Liver (tissue), 8 donors: ENCODE measurements at regions not wholly inside any gene's neighbourhood (a gene's known extent, or its start where the extent isn't known, plus 50 kb on each side); places are given as distances from the start of the nearest gene placed in this dataset.

Experiments
- DNase-seq: peaks from one replicate; pipeline ENCODE4 v3.0.0-alpha.2; 2017; ENCODE audit warnings: low spot score
- H3K27ac ChIP-seq, 2 donors: one replicate each; pipeline ENCODE4 v1.7.0; 2013; ENCODE audit warnings: inconsistent platforms in 2 of 2, low read length in 2 of 2, control low read depth in 1 of 2, low read depth in 1 of 2, mild to moderate bottlenecking in 1 of 2
- H3K27me3 ChIP-seq, 4 donors: one replicate each; pipeline versions ENCODE4 v1.6.1 to v1.7.0; 2013; ENCODE audit warnings: low read length in 3 of 4, inconsistent platforms in 1 of 4, mild to moderate bottlenecking in 1 of 4, moderate library complexity in 1 of 4; ENCODE audit not compliant: control insufficient read depth in 4 of 4, insufficient read depth in 4 of 4
- H3K36me3 ChIP-seq, 4 donors: one replicate each; pipeline versions ENCODE4 v1.6.1 to v1.7.0; 2013; ENCODE audit warnings: low read length in 3 of 4, mild to moderate bottlenecking in 3 of 4, low read depth in 1 of 4, moderate library complexity in 1 of 4; ENCODE audit not compliant: control insufficient read depth in 4 of 4, insufficient read depth in 3 of 4
- H3K4me1 ChIP-seq, 4 donors: one replicate each; pipeline versions ENCODE4 v1.6.1 to v1.7.0; 2013; ENCODE audit warnings: low read length in 3 of 4, mild to moderate bottlenecking in 3 of 4, moderate library complexity in 1 of 4; ENCODE audit not compliant: control insufficient read depth in 4 of 4, insufficient read depth in 4 of 4
- H3K4me3 ChIP-seq, 3 donors: one replicate each; pipeline versions ENCODE4 v1.6.1 to v1.7.0; 2013; ENCODE audit warnings: low read length in 3 of 3, control low read depth in 1 of 3, low read depth in 1 of 3, mild to moderate bottlenecking in 1 of 3
- H3K9ac ChIP-seq, 2 donors: one replicate each; pipeline ENCODE4 v1.7.0; 2013; ENCODE audit warnings: low read length in 2 of 2, mild to moderate bottlenecking in 2 of 2, moderate library complexity in 2 of 2, control low read depth in 1 of 2, low read depth in 1 of 2
- H3K9me3 ChIP-seq, 4 donors: one replicate each; pipeline versions ENCODE4 v1.6.1 to v1.7.0; 2013; ENCODE audit warnings: low read length in 3 of 4; ENCODE audit not compliant: control insufficient read depth in 4 of 4
- CTCF ChIP-seq: fragments of 150-350 bp; IDR thresholded peaks from 2 replicates; pipeline ENCODE4 v1.5.1; 2017; ENCODE audit warnings: improper control_type of control experiment, low read depth, low read length; ENCODE audit not compliant: missing input control
- EGR1 ChIP-seq, 2 donors: IDR thresholded peaks; 2 replicates each; pipeline ENCODE4 v1.6.1; 2016 to 2018; ENCODE audit warnings: antibody characterized with exemption in 2 of 2, low read depth in 2 of 2
- FOXA1 ChIP-seq: IDR thresholded peaks from 2 replicates; pipeline ENCODE4 v1.6.1; 2016; ENCODE audit warnings: antibody characterized with exemption
- FOXA2 ChIP-seq: IDR thresholded peaks from 2 replicates; pipeline ENCODE4 v1.6.1; 2016; ENCODE audit warnings: antibody characterized with exemption
- GABPA ChIP-seq, 2 donors: IDR thresholded peaks in 1 of 2; conservative IDR thresholded peaks in 1 of 2; 2 replicates each; pipeline ENCODE4 v1.6.1; 2016; ENCODE audit warnings: antibody characterized with exemption in 2 of 2, mild to moderate bottlenecking in 1 of 2, moderate library complexity in 1 of 2
- JUND ChIP-seq, 2 donors: IDR thresholded peaks; 2 replicates each; pipeline ENCODE4 v1.6.1; 2016; ENCODE audit warnings: antibody characterized with exemption in 2 of 2
- MAX ChIP-seq: IDR thresholded peaks from 2 replicates; pipeline ENCODE4 v1.6.1; 2016; ENCODE audit warnings: antibody characterized with exemption
- RAD21 ChIP-seq, 2 donors: IDR thresholded peaks; 2 replicates each; pipeline ENCODE4 v1.6.1; 2016; ENCODE audit warnings: antibody characterized with exemption in 2 of 2, mild to moderate bottlenecking in 2 of 2
- REST ChIP-seq: IDR thresholded peaks from 2 replicates; pipeline ENCODE4 v1.6.1; 2016; ENCODE audit warnings: antibody characterized with exemption, mild to moderate bottlenecking
- RXRA ChIP-seq, 2 donors: IDR thresholded peaks; 2 replicates each; pipeline ENCODE4 v1.6.1; 2017 to 2018; ENCODE audit warnings: antibody characterized with exemption in 2 of 2, mild to moderate bottlenecking in 1 of 2
- SP1 ChIP-seq: IDR thresholded peaks from 2 replicates; pipeline ENCODE4 v1.6.1; 2018; ENCODE audit warnings: antibody characterized with exemption, mild to moderate bottlenecking
- TAF1 ChIP-seq: conservative IDR thresholded peaks from 2 replicates; pipeline ENCODE4 v1.6.1; 2016; ENCODE audit warnings: antibody characterized with exemption, mild to moderate bottlenecking
- YY1 ChIP-seq: IDR thresholded peaks from 2 replicates; pipeline ENCODE4 v1.6.1; 2016; ENCODE audit warnings: antibody characterized with exemption, mild to moderate bottlenecking
- ZBTB33 ChIP-seq: IDR thresholded peaks from 2 replicates; pipeline ENCODE4 v1.6.1; 2016; ENCODE audit warnings: antibody characterized with exemption
- WGBS: extraction: QIAGEN DNeasy Blood & Tissue Kit; methylation state at CpG from one replicate; pipeline ENCODE4 v1.1.7; 2013; 5-methylcytosine and 5-hydroxymethylcytosine counted together
- TF ChIP-seq, protein P1 (sequence below): IDR thresholded peaks from 2 replicates; pipeline ENCODE4 v1.6.1; 2016; ENCODE audit warnings: antibody characterized with exemption
- donor health status: healthy.
- donor health status: healthy.
- donor health status: healthy.
- donor health status: healthy.
- donor health status: healthy.

DNA sequence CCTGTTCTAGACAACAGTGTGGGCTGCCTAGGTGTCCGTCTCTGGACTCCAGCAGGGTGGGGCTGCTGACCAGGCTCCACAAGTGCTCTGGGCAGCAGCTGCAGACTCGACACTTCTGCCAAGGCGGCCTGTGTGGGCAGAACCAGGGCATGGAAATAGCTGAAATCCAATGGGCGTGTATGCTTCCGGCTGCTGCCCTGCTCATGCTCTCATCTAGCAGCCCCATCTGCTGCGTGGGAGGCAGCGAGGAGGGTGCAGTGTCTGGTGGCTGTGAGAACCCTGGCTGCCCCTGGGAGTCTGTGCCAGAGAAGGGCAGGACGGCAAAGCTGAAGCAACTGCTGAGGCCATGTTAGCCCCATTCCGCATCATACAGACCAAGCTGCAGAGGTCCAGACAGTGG, 174.9 kb downstream of the SOX11 start:
- Histone ChIP-seq H3K4me1 (no peaks in the 10 kb centered on the region), H3K36me3 (no peaks in the 10 kb centered on the region), H3K4me3 (no peak overlapping the region), H3K27ac (no peak overlapping the region), H3K9ac (no peak overlapping the region), H3K27me3 (no peaks in the 10 kb centered on the region), H3K9me3 (peaks cover 0 to 2% (median 0%) of the 10 kb centered on the region in 4 donors)
- no peak for DNase-seq
- WGBS = 83% methylated on average over 9 of the region's 9 CpGs
- TF ChIP-seq TAF1 = no peak

DNA sequence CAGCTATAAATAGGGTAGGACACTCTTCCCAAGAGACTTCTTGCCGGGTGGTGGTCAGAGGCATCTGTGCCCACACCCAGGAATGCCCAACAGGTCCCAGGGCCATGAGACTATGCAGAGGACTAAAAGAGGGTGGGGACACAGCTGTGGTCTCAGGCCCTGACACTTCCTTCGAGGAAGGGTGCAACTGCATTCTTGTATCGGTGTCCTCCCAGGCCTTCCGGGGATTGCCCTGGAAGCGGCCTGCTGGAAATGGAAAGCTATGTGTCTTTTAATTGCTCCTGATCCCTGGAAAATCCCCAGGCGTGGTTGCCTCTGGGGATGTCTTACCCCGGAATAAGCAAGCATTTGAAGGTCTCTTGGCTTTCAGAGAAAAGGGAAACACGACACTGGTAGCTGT, 176.7 kb downstream of the SOX11 start:
- no peak overlapping the region for H3K9ac ChIP-seq
- H3K4me1 ChIP-seq = no peaks in the 10 kb centered on the region
- WGBS = 73% methylated on average over 8 of the region's 8 CpGs
- no peak overlapping the region for H3K4me3 ChIP-seq
- H3K27ac ChIP-seq = no peak overlapping the region
- H3K9me3 ChIP-seq = peaks cover 2 to 3% (median 3%) of the 10 kb centered on the region in 4 donors
- no peaks in the 10 kb centered on the region for H3K36me3 ChIP-seq
- no peak for TF ChIP-seq MAX
- TF ChIP-seq RXRA (IDR thresholded peaks at IDR 0.05) = no peak
- TF ChIP-seq, protein P1, sequence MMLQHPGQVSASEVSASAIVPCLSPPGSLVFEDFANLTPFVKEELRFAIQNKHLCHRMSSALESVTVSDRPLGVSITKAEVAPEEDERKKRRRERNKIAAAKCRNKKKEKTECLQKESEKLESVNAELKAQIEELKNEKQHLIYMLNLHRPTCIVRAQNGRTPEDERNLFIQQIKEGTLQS = no peak
- TF ChIP-seq GABPA (IDR thresholded peaks at IDR 0.05 in 1 of 2, conservative IDR thresholded peaks at IDR 0.05 in 1 of 2) = no peak
- TF ChIP-seq SP1 = no peak
- no peak for TF ChIP-seq YY1
- no peak for TF ChIP-seq ZBTB33
- no peak for TF ChIP-seq REST
- no peak for TF ChIP-seq TAF1
- no peak for TF ChIP-seq FOXA1
- TF ChIP-seq JUND (IDR thresholded peaks at IDR 0.05) = no peak
- no peak for TF ChIP-seq FOXA2
- no peak for TF ChIP-seq RAD21 (IDR thresholded peaks at IDR 0.05)
- no peak for TF ChIP-seq CTCF
- TF ChIP-seq EGR1 (IDR thresholded peaks at IDR 0.05; ENCODE audit: low read depth in 2 of 2) = no peak
- DNase-seq = no peak
- no peaks in the 10 kb centered on the region for H3K27me3 ChIP-seq
